Endothelial cell (in vitro differentiated cells): ENCODE measurements at regions not wholly inside any gene's neighbourhood (a gene's known extent, or its start where the extent isn't known, plus 50 kb on each side); places are given as distances from the start of the nearest gene placed in this dataset.
"Not testable (repeated sequence)": the region's sequence is repeated elsewhere in the genome, so short reads cannot be mapped to it uniquely, and the experiment has no call there.

Experiments
- DNase-seq: peaks from one replicate; pipeline ENCODE4 v3.0.0; 2021; ENCODE audit warnings: low spot score
- H3K27ac Mint-ChIP-seq: one replicate; pipeline ENCODE4 v1.8.0; 2021; ENCODE audit warnings: mixed read lengths, inconsistent platforms; ENCODE audit not compliant: unreplicated experiment
- H3K27me3 Mint-ChIP-seq: one replicate; pipeline ENCODE4 v1.8.0; 2021; ENCODE audit warnings: mild to moderate bottlenecking, moderate library complexity, mixed read lengths, inconsistent platforms; ENCODE audit not compliant: unreplicated experiment
- H3K36me3 Mint-ChIP-seq: one replicate; pipeline ENCODE4 v1.8.0; 2021; ENCODE audit warnings: mild to moderate bottlenecking, low read depth, mixed read lengths, inconsistent platforms; ENCODE audit not compliant: unreplicated experiment
- H3K4me1 Mint-ChIP-seq: one replicate; pipeline ENCODE4 v1.8.0; 2021; ENCODE audit warnings: mild to moderate bottlenecking, mixed read lengths, inconsistent platforms; ENCODE audit not compliant: unreplicated experiment
- H3K4me3 Mint-ChIP-seq: one replicate; pipeline ENCODE4 v1.8.0; 2021; ENCODE audit warnings: mild to moderate bottlenecking, mixed read lengths, inconsistent platforms; ENCODE audit not compliant: unreplicated experiment
- H3K9me3 Mint-ChIP-seq: one replicate; pipeline ENCODE4 v1.8.0; 2021; ENCODE audit warnings: mixed read lengths, inconsistent platforms; ENCODE audit not compliant: unreplicated experiment
- TF ChIP-seq, protein P1 (sequence below): fragments of 200-600 bp; sonication (generic); IDR thresholded peaks from one replicate; pipeline ENCODE4 v1.5.0; 2021; ENCODE audit warnings: antibody characterized with exemption; ENCODE audit not compliant: unreplicated experiment

DNA sequence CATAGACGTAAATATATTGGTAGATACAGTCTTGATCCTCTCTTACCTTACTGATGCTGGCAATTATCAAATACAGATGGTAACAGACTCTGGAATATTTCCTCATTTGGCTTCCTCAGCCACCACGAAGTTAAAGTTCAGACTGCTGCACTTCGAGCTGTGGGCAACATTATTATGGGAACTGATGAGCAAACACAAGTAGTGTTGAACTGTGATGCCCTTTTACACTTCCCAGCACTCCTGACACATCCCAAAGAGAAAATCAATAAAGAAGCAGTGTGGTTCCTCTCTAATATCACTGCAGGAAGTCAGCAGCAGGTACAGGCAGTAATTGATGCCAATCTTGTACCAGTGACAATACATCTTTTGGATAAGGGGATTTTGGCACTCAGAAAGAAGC lies 162.7 kb upstream of the NT5E start:
- no peak overlapping the region for H3K27ac Mint-ChIP-seq
- H3K4me1 Mint-ChIP-seq, result no peaks in the 10 kb centered on the region
- H3K27me3 Mint-ChIP-seq, result no peaks in the 10 kb centered on the region
- H3K36me3 Mint-ChIP-seq, result no peaks in the 10 kb centered on the region
- DNase-seq, result no peak
- no peaks in the 10 kb centered on the region for H3K9me3 Mint-ChIP-seq
- H3K4me3 Mint-ChIP-seq, result no peak overlapping the region
- TF ChIP-seq, protein P1, sequence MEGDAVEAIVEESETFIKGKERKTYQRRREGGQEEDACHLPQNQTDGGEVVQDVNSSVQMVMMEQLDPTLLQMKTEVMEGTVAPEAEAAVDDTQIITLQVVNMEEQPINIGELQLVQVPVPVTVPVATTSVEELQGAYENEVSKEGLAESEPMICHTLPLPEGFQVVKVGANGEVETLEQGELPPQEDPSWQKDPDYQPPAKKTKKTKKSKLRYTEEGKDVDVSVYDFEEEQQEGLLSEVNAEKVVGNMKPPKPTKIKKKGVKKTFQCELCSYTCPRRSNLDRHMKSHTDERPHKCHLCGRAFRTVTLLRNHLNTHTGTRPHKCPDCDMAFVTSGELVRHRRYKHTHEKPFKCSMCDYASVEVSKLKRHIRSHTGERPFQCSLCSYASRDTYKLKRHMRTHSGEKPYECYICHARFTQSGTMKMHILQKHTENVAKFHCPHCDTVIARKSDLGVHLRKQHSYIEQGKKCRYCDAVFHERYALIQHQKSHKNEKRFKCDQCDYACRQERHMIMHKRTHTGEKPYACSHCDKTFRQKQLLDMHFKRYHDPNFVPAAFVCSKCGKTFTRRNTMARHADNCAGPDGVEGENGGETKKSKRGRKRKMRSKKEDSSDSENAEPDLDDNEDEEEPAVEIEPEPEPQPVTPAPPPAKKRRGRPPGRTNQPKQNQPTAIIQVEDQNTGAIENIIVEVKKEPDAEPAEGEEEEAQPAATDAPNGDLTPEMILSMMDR, result no peak

DNA sequence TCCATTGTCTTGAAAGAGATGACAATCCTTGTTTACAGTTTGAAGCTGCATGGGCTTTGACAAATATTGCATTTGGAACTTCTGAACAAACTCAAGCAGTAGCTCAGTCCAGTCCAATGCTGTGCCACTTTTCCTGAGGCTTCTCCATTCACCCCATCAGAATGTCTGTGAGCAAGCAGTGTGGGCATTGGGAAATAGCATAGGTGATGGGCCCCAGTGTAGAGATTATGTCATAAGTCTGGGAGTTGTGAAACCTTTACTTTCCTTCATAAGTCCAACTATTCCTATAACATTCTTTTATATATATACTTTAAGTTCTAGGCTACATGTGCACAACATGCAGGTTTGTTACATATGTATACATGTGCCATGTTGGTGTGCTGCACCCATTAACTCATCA lies 163.4 kb upstream of the NT5E start:
- DNase-seq, H3K36me3 Mint-ChIP-seq, H3K4me1 Mint-ChIP-seq, H3K27ac Mint-ChIP-seq, H3K4me3 Mint-ChIP-seq, H3K27me3 Mint-ChIP-seq, H3K9me3 Mint-ChIP-seq: not testable (repeated sequence)

DNA sequence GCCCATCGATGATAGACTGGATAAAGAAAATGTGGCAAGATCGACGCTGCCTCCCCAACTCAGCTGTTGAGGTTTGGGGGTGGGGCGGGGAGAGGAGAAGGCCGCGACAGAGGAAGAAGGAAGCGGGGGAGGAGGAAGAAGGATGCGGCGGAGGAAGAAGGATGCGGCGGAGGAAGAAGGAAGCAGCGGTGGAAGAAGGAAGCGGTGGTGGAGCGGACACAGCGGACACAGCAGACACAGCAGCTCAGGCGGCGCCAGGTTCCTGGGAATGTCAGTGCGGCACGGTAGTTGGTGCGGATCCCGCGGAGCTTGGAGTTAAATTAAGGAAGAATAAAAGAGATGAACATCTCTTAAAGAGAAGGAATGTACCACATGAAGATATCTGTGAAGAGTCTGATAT lies 163.9 kb upstream of the NT5E start:
- H3K27me3 Mint-ChIP-seq, result no peaks in the 10 kb centered on the region
- TF ChIP-seq, protein P1, result no peak
- H3K9me3 Mint-ChIP-seq, result no peaks in the 10 kb centered on the region
- DNase-seq, result no peak
- no peak overlapping the region for H3K27ac Mint-ChIP-seq
- no peaks in the 10 kb centered on the region for H3K36me3 Mint-ChIP-seq
- H3K4me1 Mint-ChIP-seq, result no peaks in the 10 kb centered on the region
- no peak overlapping the region for H3K4me3 Mint-ChIP-seq

DNA sequence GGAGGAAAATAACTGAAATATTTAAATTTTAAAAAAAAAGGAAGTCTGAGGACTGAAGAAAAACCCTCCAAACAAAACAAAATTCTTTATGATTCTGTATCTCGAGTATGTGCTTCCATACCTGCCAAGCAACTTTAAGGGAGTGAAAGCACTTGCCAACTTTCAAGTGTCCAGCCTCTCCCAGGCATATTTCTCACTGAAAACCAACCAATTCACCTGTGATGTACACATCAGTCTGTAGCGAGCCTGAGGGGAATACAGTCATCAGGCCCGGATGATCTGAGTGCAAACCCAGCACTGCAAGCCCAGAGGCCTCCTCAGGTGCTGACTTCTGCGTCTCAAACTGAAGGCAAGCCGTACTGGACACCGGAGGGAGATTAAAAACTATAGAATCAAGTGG lies 164.8 kb upstream of the NT5E start:
- H3K36me3 Mint-ChIP-seq, result no peaks in the 10 kb centered on the region
- no peaks in the 10 kb centered on the region for H3K4me1 Mint-ChIP-seq
- no peak overlapping the region for H3K27ac Mint-ChIP-seq
- H3K4me3 Mint-ChIP-seq, result no peak overlapping the region
- TF ChIP-seq, protein P1, result no peak
- H3K9me3 Mint-ChIP-seq, result no peaks in the 10 kb centered on the region
- no peak for DNase-seq
- no peaks in the 10 kb centered on the region for H3K27me3 Mint-ChIP-seq

DNA sequence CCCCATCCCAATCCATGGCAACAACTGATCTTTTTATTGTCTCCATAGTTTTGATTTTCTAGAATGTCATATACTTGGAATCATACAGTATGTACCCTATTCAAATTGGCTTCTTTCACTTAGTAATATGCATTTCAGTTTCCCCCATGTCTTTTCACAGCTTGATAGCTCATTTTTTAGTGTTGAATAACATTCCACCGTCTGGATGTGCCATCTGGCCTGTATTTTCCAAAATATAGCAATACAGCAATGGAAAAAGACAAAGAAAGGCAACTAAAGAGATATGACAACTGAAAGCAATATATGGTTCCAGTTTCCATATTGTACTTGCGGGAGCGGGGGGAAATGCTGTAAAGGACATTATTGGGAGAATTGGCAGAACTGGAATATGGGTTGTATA lies 166.4 kb upstream of the NT5E start:
- TF ChIP-seq, protein P1, result no peak
- no peak overlapping the region for H3K27ac Mint-ChIP-seq
- H3K4me1 Mint-ChIP-seq, result no peaks in the 10 kb centered on the region
- H3K9me3 Mint-ChIP-seq, result no peaks in the 10 kb centered on the region
- no peaks in the 10 kb centered on the region for H3K27me3 Mint-ChIP-seq
- DNase-seq, result no peak
- no peak overlapping the region for H3K4me3 Mint-ChIP-seq
- no peaks in the 10 kb centered on the region for H3K36me3 Mint-ChIP-seq
